H1 (cell line): ENCODE measurements at regions not wholly inside any gene's neighbourhood (a gene's known extent, or its start where the extent isn't known, plus 50 kb on each side); places are given as distances from the start of the nearest gene placed in this dataset.

Experiments
- CTCF ChIA-PET: fragments of 300-600 bp; sonication (Branson Sonifier 250); formaldehyde crosslinking; loops from one replicate; lab custom pipeline; 2021; ENCODE audit not compliant: partially characterized antibody; lab: Charles Lee
- POLR2A ChIA-PET: fragments of 300-600 bp; sonication (Branson Sonifier 250); formaldehyde crosslinking; loops from one replicate; lab custom pipeline; 2021; ENCODE audit warnings: inconsistent platforms; ENCODE audit not compliant: partially characterized antibody; lab: Charles Lee
- DNase-seq, 2 experiments: peaks; one replicate each; pipeline versions ENCODE4 v3.0.0 to v3.0.0-alpha.2; 2010 to 2022; ENCODE audit warnings: low spot score in 2 of 2, low read depth in 1 of 2, mixed read lengths in 1 of 2
- FAIRE-seq: peaks from 2 replicates; lab custom pipeline; 2011; peaks lifted over from hg19 to GRCh38; lab: Jason Lieb, UNC
- H2AFZ ChIP-seq: 2 replicates; pipeline ENCODE4 v1.8.1; 2012; ENCODE audit warnings: low read length, inconsistent platforms
- H2AK5ac ChIP-seq: 2 replicates; pipeline ENCODE4 v1.6.1; 2013; ENCODE audit warnings: low read depth, low read length
- H2BK120ac ChIP-seq: replicated peaks from 2 replicates; pipeline ENCODE3; 2013; ENCODE audit warnings: low read depth, low read length, inconsistent platforms
- H2BK12ac ChIP-seq: 2 replicates; pipeline ENCODE4 v1.6.1; 2013; ENCODE audit warnings: low read depth, low read length
- H2BK15ac ChIP-seq: 2 replicates; pipeline ENCODE4 v1.6.1; 2013; ENCODE audit warnings: low read length
- H2BK20ac ChIP-seq: 2 replicates; pipeline ENCODE4 v1.6.1; 2013; ENCODE audit warnings: low read length
- H2BK5ac ChIP-seq: 2 replicates; pipeline ENCODE4 v1.6.1; 2013; ENCODE audit warnings: low read depth, low read length
- H3K14ac ChIP-seq: 2 replicates; pipeline ENCODE4 v1.6.1; 2013; ENCODE audit warnings: inconsistent platforms; ENCODE audit not compliant: insufficient read length
- H3K18ac ChIP-seq: 2 replicates; pipeline ENCODE4 v1.6.1; 2013; ENCODE audit warnings: low read length; ENCODE audit errors: extremely low read depth
- H3K23ac ChIP-seq: 2 replicates; pipeline ENCODE4 v1.6.1; 2013; ENCODE audit warnings: inconsistent platforms; ENCODE audit not compliant: insufficient read length
- H3K23me2 ChIP-seq: 2 replicates; pipeline ENCODE4 v1.6.1; 2013; ENCODE audit warnings: low read depth, low read length
- H3K27ac ChIP-seq: 2 replicates; pipeline ENCODE4 v1.6.1; 2011; ENCODE audit warnings: low read depth, low read length, inconsistent platforms
- H3K27me3 ChIP-seq, 4 experiments: replicated peaks in 1 of 4; 1 replicate in 1 of 4; 2 replicates in 3 of 4; pipeline versions ENCODE4 v1.6.1 to v1.8.1; 2011 to 2013; ENCODE audit warnings: low read length in 3 of 4, mild to moderate bottlenecking in 3 of 4, inconsistent platforms in 2 of 4, mixed read lengths in 2 of 4, moderate library complexity in 1 of 4; ENCODE audit not compliant: control insufficient read depth in 3 of 4, insufficient read depth in 3 of 4; ENCODE audit errors: extremely low read depth in 1 of 4
- H3K36me3 ChIP-seq, 4 experiments: 2 replicates each; pipeline versions ENCODE4 v1.6.1 to v1.8.1; 2011 to 2013; ENCODE audit warnings: mild to moderate bottlenecking in 4 of 4, low read length in 3 of 4, moderate library complexity in 2 of 4, control low read depth in 1 of 4, inconsistent platforms in 1 of 4; ENCODE audit not compliant: insufficient read depth in 4 of 4, control insufficient read depth in 2 of 4
- H3K4ac ChIP-seq: replicated peaks from 2 replicates; pipeline ENCODE3; 2013; ENCODE audit warnings: low read length, low read depth, mixed read lengths, inconsistent platforms; ENCODE audit not compliant: insufficient read length
- H3K4me1 ChIP-seq, 4 experiments: replicated peaks in 1 of 4; 1 replicate in 1 of 4; 2 replicates in 3 of 4; pipeline versions ENCODE4 v1.6.1 to v1.8.1; 2011 to 2013; ENCODE audit warnings: low read length in 3 of 4, inconsistent platforms in 2 of 4, mixed read lengths in 1 of 4; ENCODE audit not compliant: insufficient read depth in 4 of 4, control insufficient read depth in 3 of 4
- H3K4me2 ChIP-seq, 2 experiments: 2 replicates each; pipeline versions ENCODE4 v1.6.1 to v1.8.1; 2011 to 2013; ENCODE audit warnings: low read depth in 2 of 2, low read length in 2 of 2, control low read depth in 1 of 2, inconsistent platforms in 1 of 2, mild to moderate bottlenecking in 1 of 2; ENCODE audit not compliant: insufficient read depth in 1 of 2
- H3K4me3 ChIP-seq, 4 experiments: fragments of 200-600, 300-600 bp in 1 of 4; sonication (generic), shearing (Covaris generic), sonication (Bioruptor Twin) in 1 of 4; 2 replicates each; pipeline versions ENCODE4 v1.5.1 to v1.8.1; 2011 to 2016; ENCODE audit warnings: low read length in 4 of 4, low read depth in 3 of 4, control low read depth in 2 of 4, inconsistent platforms in 2 of 4, mild to moderate bottlenecking in 2 of 4, mixed read lengths in 1 of 4, moderate library complexity in 1 of 4; ENCODE audit not compliant: insufficient read depth in 2 of 4; ENCODE audit errors: extremely low read depth in 1 of 4
- H3K56ac ChIP-seq: replicated peaks from 2 replicates; pipeline ENCODE3; 2013; ENCODE audit warnings: low read depth, mild to moderate bottlenecking, mixed read lengths, low read length, inconsistent platforms; ENCODE audit not compliant: insufficient read length
- H3K79me1 ChIP-seq: 2 replicates; pipeline ENCODE4 v1.6.1; 2013; ENCODE audit warnings: low read depth, low read length, control low read depth
- H3K79me2 ChIP-seq, 2 experiments: 2 replicates each; pipeline versions ENCODE4 v1.6.1 to v1.8.1; 2012 to 2013; ENCODE audit warnings: low read length in 2 of 2, mild to moderate bottlenecking in 2 of 2, inconsistent platforms in 1 of 2; ENCODE audit not compliant: insufficient read depth in 2 of 2, control insufficient read depth in 1 of 2
- H3K9ac ChIP-seq, 4 experiments: replicated peaks in 1 of 4; 1 replicate in 1 of 4; 2 replicates in 3 of 4; pipeline versions ENCODE4 v1.6.1 to v1.8.1; 2011 to 2013; ENCODE audit warnings: low read depth in 3 of 4, low read length in 3 of 4, control low read depth in 2 of 4, mild to moderate bottlenecking in 2 of 4, moderate library complexity in 2 of 4, inconsistent platforms in 1 of 4; ENCODE audit errors: extremely low read depth in 1 of 4
- H3K9me3 ChIP-seq, 2 experiments: 2 replicates each; pipeline versions ENCODE4 v1.6.1 to v1.8.1; 2012 to 2013; ENCODE audit warnings: mild to moderate bottlenecking in 2 of 2, moderate library complexity in 2 of 2, control low read depth in 1 of 2, inconsistent platforms in 1 of 2, low read depth in 1 of 2, low read length in 1 of 2, mixed read lengths in 1 of 2; ENCODE audit not compliant: insufficient read depth in 2 of 2
- H4K20me1 ChIP-seq, 2 experiments: replicated peaks in 1 of 2; 2 replicates each; pipeline versions ENCODE3 to v1.8.1; 2011 to 2013; ENCODE audit warnings: inconsistent platforms in 2 of 2, low read length in 2 of 2, mild to moderate bottlenecking in 1 of 2; ENCODE audit not compliant: insufficient read depth in 2 of 2, control insufficient read depth in 1 of 2
- H4K5ac ChIP-seq: 2 replicates; pipeline ENCODE4 v1.6.1; 2013; ENCODE audit warnings: low read length, low read depth, mixed read lengths, inconsistent platforms; ENCODE audit not compliant: insufficient read length
- H4K8ac ChIP-seq: 2 replicates; pipeline ENCODE4 v1.8.0; 2013; ENCODE audit warnings: mild to moderate bottlenecking, moderate library complexity, low read length, inconsistent platforms; ENCODE audit not compliant: insufficient read depth; ENCODE audit errors: extremely low read depth
- H4K91ac ChIP-seq: replicated peaks from 2 replicates; pipeline ENCODE3; 2013; ENCODE audit warnings: low read length, mixed read lengths, inconsistent platforms; ENCODE audit not compliant: insufficient read length
- CREB1 ChIP-seq: IDR thresholded peaks from 2 replicates; pipeline ENCODE4 v1.6.1; 2012; ENCODE audit warnings: inconsistent platforms
- FOSL1 ChIP-seq: IDR thresholded peaks from 2 replicates; pipeline ENCODE4 v1.6.1; 2011; ENCODE audit warnings: mild to moderate bottlenecking, low read depth, low read length, moderate library complexity; ENCODE audit not compliant: insufficient read depth
- GTF2F1 ChIP-seq: IDR thresholded peaks from 2 replicates; pipeline ENCODE4 v1.6.1; 2012; ENCODE audit warnings: low read depth, low read length, improper control_type of control experiment, borderline replicate concordance
- JUN ChIP-seq: IDR thresholded peaks from 2 replicates; pipeline ENCODE4 v1.6.1; 2011; ENCODE audit warnings: low read depth, mild to moderate bottlenecking, improper control_type of control experiment, low read length
- KDM1A ChIP-seq: fragments of 200-600, 300-600 bp; sonication (generic); IDR thresholded peaks from 2 replicates; pipeline ENCODE4 v1.7.1; 2016; ENCODE audit warnings: mild to moderate bottlenecking, low read length, borderline replicate concordance
- RFX5 ChIP-seq: IDR thresholded peaks from 2 replicates; pipeline ENCODE4 v1.6.1; 2011; ENCODE audit warnings: low read depth, low read length, improper control_type of control experiment, borderline replicate concordance
- ZNF274 ChIP-seq: IDR thresholded peaks from 2 replicates; pipeline ENCODE4 v1.7.0; 2012; ENCODE audit warnings: low read length, borderline replicate concordance; ENCODE audit errors: extremely low read depth

- no peak overlapping the region for H3K4me2 ChIP-seq
- ChIA-PET CTCF (no interaction called here), POLR2A (no interaction called here)
- no peaks in the 10 kb centered on the region for H3K79me2 ChIP-seq
- no peaks in the 10 kb centered on the region for H3K27me3 ChIP-seq
- no peaks in the 10 kb centered on the region for H3K79me1 ChIP-seq
- no peak overlapping the region for H2AK5ac ChIP-seq
- H3K36me3 ChIP-seq, result no peaks in the 10 kb centered on the region
- no peak overlapping the region for H3K27ac ChIP-seq
- no peaks in the 10 kb centered on the region for H3K9me3 ChIP-seq
- H2BK20ac ChIP-seq, result no peak overlapping the region
- no peak overlapping the region for H3K18ac ChIP-seq
- H2AFZ ChIP-seq, result no peak overlapping the region
- FAIRE-seq (no peak), DNase-seq (no peak)
- H3K14ac ChIP-seq, result no peak overlapping the region
- no peak overlapping the region for H3K4me3 ChIP-seq
- no peak overlapping the region for H2BK12ac ChIP-seq
- no peak overlapping the region for H3K56ac ChIP-seq
- H3K4me1 ChIP-seq, result no peaks in the 10 kb centered on the region
- H2BK120ac ChIP-seq, result no peak overlapping the region
- TF ChIP-seq RFX5 (no peak), KDM1A (no peak), JUN (no peak), ZNF274 (no peak), GTF2F1 (no peak), CREB1 (no peak), FOSL1 (no peak)
- no peak overlapping the region for H4K5ac ChIP-seq
- no peak overlapping the region for H2BK15ac ChIP-seq
- H3K9ac ChIP-seq, result no peak overlapping the region
- no peak overlapping the region for H3K23ac ChIP-seq
- no peak overlapping the region for H3K4ac ChIP-seq
- H4K8ac ChIP-seq, result no peak overlapping the region
- H3K23me2 ChIP-seq, result no peaks in the 10 kb centered on the region
- no peaks in the 10 kb centered on the region for H4K20me1 ChIP-seq
- no peak overlapping the region for H4K91ac ChIP-seq
- H2BK5ac ChIP-seq, result no peak overlapping the region
These were observed 135.5 kb upstream of the TTC14 start for GRCh38 chr3:180466401-180467011.
